HG03442 (cell line): ENCODE measurements at regions not wholly inside any gene's neighbourhood (a gene's known extent, or its start where the extent isn't known, plus 50 kb on each side); places are given as distances from the start of the nearest gene placed in this dataset.
A peak's percentile ranks its signal among the peaks of the same experiment; 100 is the strongest.
"Not testable (repeated sequence)": the region's sequence is repeated elsewhere in the genome, so short reads cannot be mapped to it uniquely, and the experiment has no call there.

Experiments used
- ATAC-seq: cut with Tn5 transposase; IDR thresholded peaks from one replicate; pipeline ENCODE4 v1.9.1; 2021; ENCODE audit warnings: mild to moderate bottlenecking, moderate library complexity; ENCODE audit not compliant: unreplicated experiment

DNA sequence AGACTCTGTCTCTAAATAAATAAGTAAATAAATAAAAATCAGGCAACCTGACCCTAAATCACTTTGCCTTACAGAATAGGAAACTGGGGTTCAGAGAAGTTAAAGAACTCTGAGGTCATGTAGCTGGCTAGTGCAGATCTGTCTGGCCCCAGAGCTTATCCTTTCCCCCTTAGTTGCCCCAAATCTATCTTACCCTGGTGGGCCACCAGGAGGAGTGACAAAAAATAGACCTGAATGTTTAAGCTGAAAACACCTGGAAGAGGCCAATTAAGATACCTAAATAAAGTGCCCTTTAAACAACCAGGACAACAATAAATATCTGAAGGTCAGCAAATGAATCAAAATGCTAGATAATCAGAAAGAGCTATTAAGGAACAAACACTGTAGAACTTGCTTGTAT, 59.7 kb downstream of the TEX35 start:
- ATAC-seq, result no peak

DNA sequence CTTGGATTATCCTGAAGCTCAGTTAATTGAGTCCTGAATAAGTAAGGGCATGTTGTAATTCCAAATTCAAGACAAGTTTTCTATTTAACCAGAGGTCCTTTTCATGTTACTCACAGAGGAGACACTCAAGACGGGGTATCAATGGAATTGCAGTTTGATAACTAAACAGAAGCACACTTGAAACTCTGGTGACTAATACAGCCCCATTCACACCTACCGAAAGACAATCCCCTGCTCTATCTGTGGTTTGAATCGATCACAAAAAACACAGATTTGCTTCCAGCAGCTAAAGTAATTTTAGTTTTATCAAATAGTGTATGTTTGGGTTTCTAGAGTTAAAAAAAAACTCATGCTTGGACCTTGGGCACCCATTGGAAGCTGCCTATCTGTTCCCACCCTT, 60.4 kb downstream of the TEX35 start:
- ATAC-seq, result peak; percentile 85

DNA sequence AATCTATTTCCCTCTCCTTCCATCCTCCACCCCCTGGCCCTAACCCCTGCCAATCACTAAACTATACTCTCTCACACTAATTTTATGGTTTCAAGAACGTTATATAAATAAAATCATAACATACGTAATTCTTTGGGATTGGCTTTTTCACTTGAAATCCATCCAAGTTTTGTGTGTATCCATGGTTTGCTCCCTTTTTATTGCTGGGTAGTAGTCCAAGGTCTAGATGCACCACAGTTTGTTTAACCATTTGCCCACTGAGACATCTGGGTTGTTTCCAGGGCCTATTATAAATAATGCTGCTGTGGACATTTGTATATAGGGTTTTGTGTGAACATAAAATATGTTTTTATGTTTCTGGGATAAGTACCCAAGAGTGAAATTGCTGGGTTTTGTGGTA, 61.4 kb downstream of the TEX35 start:
- no peak for ATAC-seq

DNA sequence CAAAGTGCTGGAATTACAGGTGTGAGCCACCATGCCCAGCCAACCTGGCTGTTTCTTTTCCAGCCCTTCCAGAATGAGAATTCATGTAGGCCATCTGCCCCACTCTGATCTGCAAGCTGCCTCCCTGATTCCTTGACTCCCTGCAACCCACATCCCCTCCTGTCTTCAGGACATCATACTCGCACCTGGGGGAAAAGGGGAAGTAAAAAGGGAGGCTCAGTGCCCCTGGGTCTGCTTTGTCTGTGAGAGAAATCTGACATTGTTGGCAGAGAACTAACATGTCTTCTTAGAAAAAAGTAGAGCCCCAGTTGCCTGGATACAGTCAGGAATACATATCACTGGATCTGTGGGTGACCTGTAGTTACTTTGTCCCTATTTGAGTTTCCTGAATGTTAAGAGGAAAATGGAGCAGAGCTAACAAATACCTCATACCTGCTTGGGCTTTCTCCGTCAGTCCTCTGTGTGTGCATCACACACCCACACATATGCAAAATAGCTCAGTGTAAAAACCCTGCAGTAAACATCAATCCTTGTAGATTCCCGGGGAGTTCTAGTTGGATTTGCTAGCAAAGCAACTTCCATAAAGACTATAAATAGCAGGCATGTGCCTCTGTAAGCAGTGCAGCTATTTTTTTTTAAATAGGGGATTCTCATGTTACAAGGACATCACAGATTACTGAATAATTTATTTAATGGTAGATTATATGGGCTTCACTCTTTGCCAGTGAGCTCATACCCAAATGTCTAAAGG, 62.9 kb downstream of the TEX35 start:
- ATAC-seq, result peak; percentile 42

DNA sequence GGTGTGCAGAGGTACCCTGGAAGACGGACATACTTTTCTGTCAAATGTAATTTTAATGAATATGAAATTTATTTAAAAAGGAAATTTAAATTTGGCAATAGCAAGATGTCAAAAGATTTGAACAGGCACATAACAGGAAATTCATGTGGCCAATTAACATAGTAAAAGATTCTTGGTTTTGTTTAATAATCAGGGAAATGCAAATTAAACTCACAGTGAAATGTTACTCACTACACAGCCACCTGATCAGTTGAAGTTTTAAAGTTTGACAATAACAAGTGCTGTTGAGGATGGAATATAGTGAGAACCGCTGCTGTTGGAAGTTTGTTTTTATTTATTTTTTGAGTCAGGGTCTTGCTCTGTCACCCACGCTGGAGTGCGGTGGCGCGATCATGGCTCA, 63.9 kb downstream of the TEX35 start:
- ATAC-seq, result no peak

DNA sequence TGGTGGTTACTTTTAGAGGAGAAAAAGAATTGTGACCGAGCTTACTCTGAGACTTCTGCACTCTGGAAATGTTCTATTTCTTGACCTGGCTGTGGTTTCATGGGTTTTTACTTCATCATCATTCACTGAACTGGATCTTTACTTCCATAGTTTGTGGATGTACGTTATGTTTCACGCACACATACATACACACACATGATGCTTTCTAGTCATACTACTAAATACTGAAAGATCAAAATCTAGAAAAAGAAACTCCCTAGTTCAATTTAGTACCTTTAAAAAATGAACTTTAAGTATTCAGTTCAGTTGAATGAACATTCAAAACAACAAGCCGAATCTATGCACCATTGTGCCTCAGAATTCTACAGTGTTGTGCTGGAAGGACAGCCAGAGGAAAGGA, 65.0 kb downstream of the TEX35 start:
- no peak for ATAC-seq

DNA sequence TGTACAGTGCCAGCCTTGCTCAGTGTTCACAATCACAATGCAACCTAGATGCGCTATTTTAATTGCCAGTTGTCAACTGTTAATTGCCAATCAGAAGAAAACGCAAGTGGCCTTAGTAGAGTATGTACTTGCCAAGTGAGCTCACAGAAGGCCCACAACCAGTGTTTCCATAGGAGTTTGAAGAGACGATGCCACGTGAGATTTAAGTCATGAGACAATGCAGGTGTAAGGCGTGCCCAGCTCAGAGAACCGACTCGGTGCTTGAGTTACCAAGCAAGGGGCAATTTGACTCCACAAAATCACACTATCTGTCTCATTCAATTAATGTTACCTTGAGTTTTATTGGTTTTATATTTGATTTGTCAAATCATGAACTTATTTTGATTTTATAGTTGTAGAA, 65.6 kb downstream of the TEX35 start:
- no peak for ATAC-seq

DNA sequence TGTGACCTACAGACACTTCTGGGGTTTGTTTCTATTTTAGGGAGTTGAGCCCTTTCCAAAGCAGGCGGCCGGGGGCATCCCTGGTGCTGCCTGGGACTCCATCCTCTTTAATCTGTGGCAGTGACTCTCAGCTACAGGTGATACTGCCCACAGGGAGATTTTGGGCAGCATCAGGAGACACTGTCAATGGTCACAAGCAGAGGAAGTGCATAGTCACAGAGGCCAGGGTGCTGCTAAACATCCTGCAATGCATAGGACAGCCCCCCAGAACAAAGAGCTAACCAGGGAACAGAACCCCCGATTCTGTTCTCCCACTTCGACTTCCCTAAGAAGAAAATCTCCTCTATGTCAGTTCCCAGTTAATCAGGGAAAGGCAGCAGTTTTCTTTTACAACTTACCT, 66.2 kb downstream of the TEX35 start:
- ATAC-seq, result no peak

DNA sequence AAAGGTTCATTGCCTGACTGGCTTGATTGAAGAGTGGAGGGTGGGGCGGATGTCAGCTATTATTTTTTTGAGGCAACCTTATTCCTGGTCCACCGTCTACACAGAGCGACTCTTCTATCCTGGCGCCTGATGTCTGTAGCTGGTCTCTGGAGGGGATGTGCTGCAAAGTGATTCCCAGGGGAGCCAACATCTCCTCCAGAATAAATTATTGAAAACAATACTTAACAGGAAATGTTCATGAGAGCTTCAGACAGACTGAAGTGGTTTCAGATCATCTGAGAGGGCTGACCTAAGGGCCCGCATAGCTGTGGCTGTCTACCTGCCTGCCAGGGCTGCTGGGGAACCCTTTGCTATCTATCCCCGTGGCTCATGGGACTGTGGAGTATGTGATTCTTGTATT, 66.7 kb downstream of the TEX35 start:
- ATAC-seq, result peak; percentile 45

DNA sequence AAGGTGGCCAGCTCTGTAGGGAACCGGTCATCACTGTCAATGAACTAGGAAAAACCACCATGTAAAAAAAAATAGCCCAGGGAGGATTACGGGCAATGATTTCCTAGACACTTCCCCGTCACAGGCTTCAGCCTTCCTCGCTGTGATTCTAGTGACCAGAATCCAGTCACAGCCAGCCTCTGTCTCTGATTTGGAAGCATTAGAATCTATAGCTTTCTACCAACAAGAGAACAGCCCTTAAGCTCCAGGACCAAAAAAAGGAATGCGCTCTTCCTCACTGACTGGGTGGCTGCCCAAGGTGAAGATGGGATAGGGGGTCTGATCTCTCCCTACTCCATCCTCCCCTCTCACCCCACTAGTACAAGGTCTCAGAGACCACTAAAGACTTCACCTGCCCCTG, 67.2 kb downstream of the TEX35 start:
- ATAC-seq, result no peak

DNA sequence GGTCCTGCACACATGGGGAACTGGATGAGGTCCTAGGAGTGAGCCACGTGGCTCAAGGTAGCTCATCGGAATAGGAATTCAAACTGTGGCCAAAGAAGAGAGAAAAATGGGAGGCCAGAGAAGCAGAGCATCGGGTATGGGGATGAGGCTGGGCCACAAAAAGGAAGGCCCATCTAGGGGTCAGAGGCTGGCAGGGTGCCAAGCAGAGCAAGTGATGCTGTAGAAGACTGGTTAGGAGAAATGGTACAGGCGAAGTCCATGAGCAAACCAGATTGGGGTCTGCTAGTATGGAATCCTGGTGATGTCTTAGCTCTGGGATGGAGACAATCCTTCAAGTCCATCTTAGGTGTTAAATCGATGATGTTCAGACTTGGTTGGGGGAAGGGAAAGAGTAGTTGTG, 68.0 kb downstream of the TEX35 start:
- no peak for ATAC-seq

DNA sequence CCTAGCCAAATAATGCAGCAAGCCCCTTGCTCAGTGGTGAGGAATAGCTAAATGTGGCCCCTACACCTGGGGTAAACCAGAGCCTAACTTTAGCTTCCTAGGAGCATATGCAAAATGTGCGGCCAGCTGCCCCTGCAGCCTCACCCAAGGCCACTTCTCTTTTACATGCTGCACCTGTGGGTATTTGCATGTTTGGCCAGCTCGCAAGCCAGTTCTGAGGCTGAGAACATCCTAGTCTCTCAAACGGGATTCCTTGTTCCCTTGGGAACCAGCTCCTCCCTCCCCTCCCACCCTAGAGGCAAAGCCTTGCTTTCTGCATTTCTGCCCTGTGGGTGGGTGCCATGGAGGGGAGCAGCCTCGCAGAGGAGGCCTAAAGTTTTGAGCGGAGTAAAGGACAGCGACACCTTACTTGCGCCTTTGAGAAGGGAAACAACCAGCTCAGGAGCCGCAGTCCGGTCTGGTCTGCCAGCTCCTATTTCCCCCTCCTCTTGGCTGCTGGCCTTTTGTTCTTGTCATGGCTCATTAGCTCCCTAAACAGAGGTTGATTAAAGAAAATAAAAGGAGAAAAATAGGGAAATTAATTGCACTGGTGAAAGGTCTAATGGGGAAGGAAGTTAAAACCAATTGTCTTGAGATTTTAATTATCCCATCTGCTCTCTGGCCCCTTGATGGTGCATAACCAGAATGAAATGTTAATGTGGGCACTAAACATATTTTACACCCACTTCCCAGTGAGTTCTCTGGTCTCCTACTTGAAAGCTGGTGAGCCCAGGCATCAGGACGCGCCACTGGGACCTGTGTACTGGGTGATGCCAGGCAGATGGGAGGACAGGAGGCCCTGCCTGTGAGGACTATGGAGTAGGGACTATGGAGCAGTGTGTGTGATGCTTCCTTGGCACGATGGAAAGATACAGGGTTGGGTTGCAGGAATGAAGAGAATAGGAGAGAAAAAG, 68.7 kb downstream of the TEX35 start:
- ATAC-seq, result peak; percentile 73

DNA sequence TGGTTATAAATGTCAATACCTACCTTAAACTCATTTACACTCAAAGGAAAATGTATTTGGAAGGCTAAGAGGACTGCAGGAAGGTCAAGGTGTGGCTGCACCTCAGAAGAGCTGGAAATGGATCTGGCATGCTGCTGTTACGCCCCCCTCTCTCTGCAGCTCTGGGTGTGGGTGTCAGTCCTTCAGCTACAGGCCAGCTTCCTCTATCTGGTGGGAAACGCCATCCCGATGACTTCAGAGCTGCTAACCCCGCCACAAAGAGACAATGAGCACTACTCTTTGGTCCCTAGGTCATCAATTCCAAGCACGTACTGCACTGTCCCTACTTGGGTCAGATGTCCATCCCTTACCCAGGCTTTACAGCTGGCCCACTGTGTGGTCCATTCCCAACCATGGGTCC, 74.2 kb downstream of the TEX35 start:
- ATAC-seq, result no peak

DNA sequence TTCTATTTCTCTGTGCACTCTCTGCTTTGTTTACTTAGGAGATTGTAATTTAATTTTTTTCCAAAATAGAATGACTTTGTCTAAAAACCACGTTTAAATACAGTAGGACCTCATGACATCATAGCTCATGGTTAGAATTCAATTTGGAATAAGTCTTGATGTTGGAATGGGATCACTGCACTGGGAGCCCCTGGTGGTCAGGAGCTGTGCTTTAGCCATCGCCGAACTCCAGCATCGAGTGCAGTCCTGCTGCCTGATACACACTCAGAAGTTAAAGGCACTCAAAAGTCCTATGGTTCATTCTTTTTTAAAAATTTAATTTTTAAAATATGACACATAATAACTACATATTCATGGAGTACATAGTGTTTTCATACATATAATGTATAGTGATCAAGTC, 75.1 kb downstream of the TEX35 start:
- ATAC-seq, result no peak

DNA sequence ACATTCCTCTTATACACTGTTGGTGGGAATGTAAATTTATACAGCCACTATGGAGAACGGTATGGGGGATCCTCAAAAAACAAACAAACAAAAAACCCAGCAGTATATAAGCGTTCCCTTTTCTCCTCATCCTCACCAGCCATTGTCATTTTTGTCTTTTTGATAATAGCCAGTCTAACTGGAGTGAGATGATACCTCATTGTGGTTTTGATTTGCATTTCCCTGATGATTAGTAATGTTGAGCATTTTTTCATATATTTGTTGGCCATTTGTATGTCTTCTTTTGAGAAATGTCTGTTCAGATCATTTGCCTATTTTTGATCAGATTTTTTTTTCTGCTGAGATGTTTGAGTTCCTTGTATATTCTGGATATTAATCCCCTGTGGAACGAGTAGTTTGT, 76.1 kb downstream of the TEX35 start:
- ATAC-seq, result not testable (repeated sequence)

DNA sequence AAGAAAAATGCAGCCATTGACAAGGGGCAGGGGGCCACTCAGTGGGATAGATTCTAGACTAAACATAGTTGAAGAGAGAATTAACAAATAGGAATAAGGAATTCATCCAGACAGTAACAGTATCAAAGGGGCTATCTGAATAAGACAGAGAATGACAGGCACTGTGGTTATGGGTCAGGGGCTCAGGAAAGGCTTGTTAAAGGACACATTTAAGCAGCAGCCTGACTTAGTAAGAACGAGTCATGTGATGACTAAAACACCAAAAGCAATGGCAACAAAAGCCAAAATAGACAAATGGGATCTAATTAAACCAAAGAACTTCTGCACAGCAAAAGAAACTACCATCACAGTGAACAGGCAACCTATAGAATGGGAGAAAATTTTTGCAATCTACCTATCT, 78.9 kb downstream of the TEX35 start:
- not testable (repeated sequence) for ATAC-seq

DNA sequence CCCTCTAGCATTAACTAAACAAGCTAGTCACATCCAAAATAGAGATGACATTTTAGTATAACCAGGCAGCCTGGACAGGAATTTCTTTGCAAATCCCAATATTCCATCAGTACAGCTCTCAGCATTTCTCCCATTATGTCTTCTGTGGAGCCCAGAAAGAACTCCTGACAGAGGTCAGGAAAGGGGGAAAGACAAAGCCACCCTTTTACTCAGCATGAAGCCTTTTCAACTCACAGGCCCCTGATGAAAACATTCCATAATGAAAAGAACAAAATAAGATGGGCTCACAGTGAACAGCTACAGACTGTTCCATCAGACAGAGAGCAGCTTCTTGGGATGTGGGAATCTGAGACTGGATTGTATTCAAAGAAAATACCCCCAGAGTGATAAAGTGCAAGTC, 80.6 kb downstream of the TEX35 start:
- no peak for ATAC-seq

DNA sequence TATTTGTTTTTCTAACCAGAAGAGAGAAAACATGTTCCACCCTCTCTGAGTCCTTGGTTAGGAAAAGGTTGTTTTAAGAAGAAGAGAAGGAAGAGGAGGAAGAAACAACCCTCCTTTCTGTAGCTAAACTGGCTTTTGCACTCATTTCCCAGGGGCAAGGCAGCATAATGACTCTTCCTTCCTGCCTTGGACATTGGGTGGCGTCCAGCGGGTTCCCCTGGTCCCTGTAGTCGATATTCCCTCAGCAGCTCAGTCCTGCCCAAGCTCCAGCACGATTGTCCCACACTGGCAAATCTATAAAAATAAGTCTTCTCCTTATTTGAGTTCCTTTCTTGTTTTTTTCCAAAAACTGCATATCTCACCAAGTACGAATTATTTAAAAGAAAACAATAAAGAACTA, 81.2 kb downstream of the TEX35 start:
- ATAC-seq, result no peak

DNA sequence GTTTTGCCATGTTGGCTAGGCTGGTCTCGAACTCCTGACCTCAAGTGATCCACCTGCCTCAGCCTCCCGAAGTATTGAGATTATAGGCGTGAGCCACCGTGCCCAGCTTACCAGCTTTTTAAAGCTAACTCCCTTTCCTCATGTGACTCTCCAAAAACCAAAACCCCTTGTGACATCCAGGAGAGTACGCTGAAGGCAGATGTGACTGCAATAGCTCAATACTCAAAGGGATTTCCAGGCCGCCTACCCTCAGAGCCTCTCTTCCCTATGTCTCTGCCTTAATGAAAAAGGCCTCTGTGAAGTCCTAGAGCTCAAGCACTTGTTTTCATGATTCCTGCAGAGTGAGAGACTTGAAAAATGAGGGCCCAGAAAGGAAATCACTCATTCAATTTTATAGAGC, 82.6 kb downstream of the TEX35 start:
- no peak for ATAC-seq

DNA sequence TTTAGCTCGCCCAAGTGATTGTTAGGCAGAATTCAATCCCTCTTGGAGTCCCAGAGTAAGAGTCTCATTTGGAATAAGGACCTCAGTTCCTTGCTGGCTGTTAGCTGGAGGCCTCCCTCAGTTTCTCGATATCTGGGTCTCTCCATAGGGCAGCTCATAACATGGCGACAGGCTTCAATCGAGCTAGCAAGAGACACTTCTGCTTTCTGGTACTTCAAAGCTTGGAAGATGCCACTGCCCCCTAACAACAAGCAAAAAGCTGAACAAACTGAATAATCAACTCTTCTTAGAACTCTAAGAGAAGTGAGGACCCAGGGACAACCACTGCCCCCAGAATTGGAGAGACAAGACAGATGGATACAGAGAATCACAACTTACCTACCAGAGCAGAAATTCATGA, 86.2 kb downstream of the TEX35 start:
- no peak for ATAC-seq

DNA sequence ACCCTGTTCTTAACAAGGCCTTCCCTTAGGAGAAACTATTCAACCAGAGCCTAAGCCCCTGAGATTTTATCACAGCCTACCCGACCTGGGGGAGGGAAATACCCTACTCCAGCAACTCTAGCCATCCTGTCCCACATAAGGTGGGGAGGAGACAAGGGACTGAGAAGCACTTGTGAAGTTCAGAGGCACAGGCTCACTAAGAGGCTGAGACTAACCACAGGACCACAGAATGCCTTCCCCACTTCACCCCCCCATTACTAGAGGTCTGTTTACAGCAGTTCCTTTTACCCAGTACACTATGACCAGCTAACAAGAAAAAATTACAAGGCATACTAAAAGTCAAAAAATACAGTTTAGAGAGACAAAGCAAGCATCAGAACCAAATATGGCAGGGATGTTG, 86.8 kb downstream of the TEX35 start:
- ATAC-seq, result peak; percentile 91

DNA sequence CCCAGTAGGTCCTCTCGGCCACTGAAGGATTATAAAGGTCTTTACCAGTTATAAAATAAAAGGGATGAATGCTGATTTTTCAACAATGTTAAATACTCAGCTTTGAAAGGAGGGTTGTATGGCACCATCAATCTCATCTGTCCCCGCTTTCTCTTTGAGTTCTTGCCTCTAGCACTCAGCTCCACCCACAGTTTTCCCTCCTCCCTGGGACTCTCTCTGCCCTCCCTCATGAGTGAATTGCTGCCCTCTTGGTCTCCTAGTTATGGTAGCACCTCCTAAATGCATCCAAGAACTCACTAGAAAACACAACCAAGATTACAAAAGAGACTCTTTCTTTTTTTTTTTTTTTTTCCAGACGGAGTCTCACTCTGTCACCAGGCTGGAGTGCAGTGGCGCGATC, 91.0 kb downstream of the TEX35 start:
- ATAC-seq, result no peak
